Mesodermal cell (in vitro differentiated cells): ENCODE measurements at regions not wholly inside any gene's neighbourhood (a gene's known extent, or its start where the extent isn't known, plus 50 kb on each side); places are given as distances from the start of the nearest gene placed in this dataset.

Experiments used
- H3K27ac ChIP-seq: 2 replicates; pipeline ENCODE4 v1.7.0; 2013; ENCODE audit warnings: mild to moderate bottlenecking, low read depth, low read length, moderate library complexity; ENCODE audit not compliant: severe bottlenecking
- H3K36me3 ChIP-seq: 2 replicates; pipeline ENCODE4 v1.7.1; 2013; ENCODE audit warnings: mild to moderate bottlenecking, low read length, moderate library complexity; ENCODE audit not compliant: control insufficient read depth, insufficient read depth
- H3K4me1 ChIP-seq: one replicate; pipeline ENCODE4 v1.7.1; 2013; ENCODE audit warnings: mild to moderate bottlenecking, low read length; ENCODE audit not compliant: insufficient read depth, control insufficient read depth, poor library complexity, severe bottlenecking
- H3K4me3 ChIP-seq: 2 replicates; pipeline ENCODE4 v1.7.0; 2013; ENCODE audit warnings: low read length, control low read depth, mild to moderate bottlenecking; ENCODE audit not compliant: insufficient read depth, poor library complexity, severe bottlenecking; ENCODE audit errors: extremely low read depth
- H3K9me3 ChIP-seq: 2 replicates; pipeline ENCODE4 v1.7.1; 2013; ENCODE audit warnings: mild to moderate bottlenecking, low read length, moderate library complexity; ENCODE audit not compliant: control insufficient read depth
- WGBS, 2 experiments: methylation state at CpG; one replicate each; pipeline ENCODE4 v1.1.5; 2013; ENCODE audit warnings: missing lambda C conversion rate in 2 of 2; ENCODE audit not compliant: insufficient coverage in 2 of 2; 5-methylcytosine and 5-hydroxymethylcytosine counted together

GRCh38 chr7:26458466-26459145, 166.9 kb downstream of the SNX10 start:
- no peak overlapping the region for H3K27ac ChIP-seq

GRCh38 chr7:26459540-26460193, 168.0 kb downstream of the SNX10 start:
- Histone ChIP-seq H3K4me1 (peaks cover 6% of the 10 kb centered on the region), H3K36me3 (no peaks in the 10 kb centered on the region), H3K9me3 (no peaks in the 10 kb centered on the region), H3K4me3 (no peak overlapping the region), H3K27ac (no peak overlapping the region)
- WGBS, 2 experiments, result no CpG with 5 or more reads among the region's 5 CpGs

More at GRCh38 chr7:26458466-26459145, 166.9 kb downstream of the SNX10 start:
- Histone ChIP-seq H3K4me3 (no peak overlapping the region), H3K4me1 (peaks cover 6% of the 10 kb centered on the region), H3K36me3 (no peaks in the 10 kb centered on the region), H3K9me3 (no peaks in the 10 kb centered on the region)
- WGBS, 2 experiments, result 98% methylated on average over 5 of the region's 6 CpGs

DNA sequence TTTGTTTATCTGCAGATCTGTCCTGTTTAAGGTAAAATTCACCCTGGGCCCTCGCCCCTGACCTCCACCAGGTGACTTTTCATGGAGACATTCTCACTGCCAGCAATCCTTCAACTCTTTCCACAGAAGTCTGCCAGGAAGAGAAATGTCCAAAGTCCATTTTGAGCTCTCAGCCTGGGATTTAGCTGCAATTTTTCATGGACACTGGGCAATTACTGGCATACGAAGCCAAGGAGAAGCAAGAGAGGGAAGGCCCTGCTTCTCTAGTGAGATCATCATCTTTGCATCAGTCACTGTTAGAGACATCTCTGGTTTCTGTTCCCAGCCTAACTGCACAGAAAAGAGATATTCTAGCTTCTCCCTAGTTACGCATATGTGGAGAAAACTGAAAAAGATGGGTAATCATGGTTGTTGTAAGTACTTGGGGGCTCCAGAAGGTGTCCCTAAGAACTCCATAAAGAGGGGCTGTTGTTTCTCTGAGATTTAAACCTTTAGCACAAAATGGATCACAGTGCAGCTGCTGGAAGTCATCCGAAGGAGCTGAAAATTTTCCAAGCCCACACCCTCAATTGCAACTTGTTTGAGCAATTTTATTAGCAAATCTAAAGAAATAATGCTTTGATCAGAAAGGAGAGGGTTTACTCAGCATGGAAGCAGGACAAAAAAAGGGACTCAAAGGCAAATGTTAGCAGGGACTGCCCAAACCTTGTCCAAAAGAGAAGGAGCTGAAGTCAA, 168.9 kb downstream of the SNX10 start:
- H3K27ac ChIP-seq, result no peak overlapping the region
- H3K4me3 ChIP-seq, result no peak overlapping the region
- no peaks in the 10 kb centered on the region for H3K36me3 ChIP-seq
- H3K9me3 ChIP-seq, result no peaks in the 10 kb centered on the region
- WGBS, 2 experiments, result 89 to 92% methylated on average over 2 of the region's 4 CpGs
- H3K4me1 ChIP-seq, result peaks cover 6% of the 10 kb centered on the region

- WGBS, 2 experiments, result 90 to 91% methylated on average over 4 of the region's 7 CpGs
- Histone ChIP-seq H3K4me1 (peaks cover 6% of the 10 kb centered on the region), H3K9me3 (no peaks in the 10 kb centered on the region), H3K4me3 (no peak overlapping the region), H3K36me3 (no peaks in the 10 kb centered on the region), H3K27ac (no peak overlapping the region)
Observed at GRCh38 chr7:26461518-26461917, 169.9 kb downstream of the SNX10 start.

GRCh38 chr7:26466007-26466406, 174.3 kb downstream of the SNX10 start:
- H3K9me3 ChIP-seq, result no peaks in the 10 kb centered on the region
- no peaks in the 10 kb centered on the region for H3K36me3 ChIP-seq
- H3K27ac ChIP-seq, result no peak overlapping the region
- WGBS, 2 experiments, result 88 to 90% methylated on average over 6 of the region's 6 CpGs
- H3K4me3 ChIP-seq, result no peak overlapping the region
- no peaks in the 10 kb centered on the region for H3K4me1 ChIP-seq

GRCh38 chr7:26467104-26467503, 175.4 kb downstream of the SNX10 start:
- Histone ChIP-seq H3K27ac (no peak overlapping the region), H3K36me3 (no peaks in the 10 kb centered on the region), H3K9me3 (no peaks in the 10 kb centered on the region), H3K4me3 (no peak overlapping the region), H3K4me1 (no peaks in the 10 kb centered on the region)
- 96 to 97% methylated on average over 6 to 7 of the region's 8 CpGs for WGBS, 2 experiments

GRCh38 chr7:26467541-26467940, 175.9 kb downstream of the SNX10 start:
- H3K27ac ChIP-seq, result no peak overlapping the region
- no peaks in the 10 kb centered on the region for H3K4me1 ChIP-seq
- WGBS, 2 experiments, result 75 to 100% methylated on average over 2 to 3 of the region's 3 CpGs
- no peak overlapping the region for H3K4me3 ChIP-seq
- no peaks in the 10 kb centered on the region for H3K9me3 ChIP-seq
- no peaks in the 10 kb centered on the region for H3K36me3 ChIP-seq

DNA sequence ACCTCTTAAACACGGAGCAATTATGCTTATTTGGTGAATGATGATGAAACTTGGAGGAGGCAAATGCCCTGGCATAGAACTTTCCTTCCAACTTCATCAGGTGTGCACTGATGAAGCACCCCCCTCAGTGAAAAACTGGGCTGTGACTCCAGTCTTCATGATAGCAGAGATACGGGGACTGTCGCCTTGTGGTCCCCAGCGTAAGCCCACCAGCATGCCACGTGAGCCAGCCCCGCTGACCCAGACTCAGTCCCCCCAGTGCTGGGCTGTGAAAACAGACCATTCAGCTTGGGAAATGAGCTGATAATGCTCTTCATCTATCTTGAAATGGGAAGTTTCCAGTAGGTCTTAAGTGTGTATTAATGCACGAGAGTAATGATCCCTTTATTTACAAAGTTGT, 177.0 kb downstream of the SNX10 start:
- WGBS, 2 experiments, result 83 to 100% methylated on average over 5 of the region's 7 CpGs
- no peaks in the 10 kb centered on the region for H3K4me1 ChIP-seq
- H3K36me3 ChIP-seq, result no peaks in the 10 kb centered on the region
- no peaks in the 10 kb centered on the region for H3K9me3 ChIP-seq
- H3K27ac ChIP-seq, result no peak overlapping the region
- no peak overlapping the region for H3K4me3 ChIP-seq

- Histone ChIP-seq H3K4me3 (no peak overlapping the region), H3K36me3 (no peaks in the 10 kb centered on the region), H3K9me3 (no peaks in the 10 kb centered on the region), H3K27ac (no peak overlapping the region), H3K4me1 (no peaks in the 10 kb centered on the region)
- WGBS, 2 experiments, result 88 to 92% methylated on average over 1 of the region's 1 CpG
Observed at GRCh38 chr7:26469188-26469587, 177.5 kb downstream of the SNX10 start.

DNA sequence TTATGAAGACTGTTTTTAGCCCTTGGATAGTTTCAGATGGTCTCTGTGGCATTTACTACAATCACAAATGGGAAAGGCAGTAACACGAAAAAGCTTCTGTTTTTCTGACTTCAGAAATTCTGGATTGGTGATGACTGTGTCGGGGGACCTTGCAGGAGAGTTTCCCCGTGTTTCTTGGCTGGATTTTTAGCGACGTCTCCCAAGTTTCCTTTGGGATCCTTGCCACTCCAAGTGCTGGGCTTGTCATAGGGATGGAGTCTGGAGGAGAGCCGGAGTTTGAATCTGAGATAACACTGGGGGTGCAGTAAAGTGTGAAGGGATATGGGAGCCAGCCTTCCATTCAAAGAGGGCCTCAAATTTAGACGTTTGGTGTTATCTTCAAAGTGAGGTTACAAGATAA, 179.0 kb downstream of the SNX10 start:
- Histone ChIP-seq H3K9me3 (no peaks in the 10 kb centered on the region), H3K4me3 (no peak overlapping the region), H3K4me1 (no peaks in the 10 kb centered on the region), H3K27ac (no peak overlapping the region), H3K36me3 (no peaks in the 10 kb centered on the region)
- WGBS, 2 experiments, result 84 to 90% methylated on average over 3 to 7 of the region's 7 CpGs
